ENCODE measurements at regions not wholly inside any gene's neighbourhood (a gene's known extent, or its start where the extent isn't known, plus 50 kb on each side); places are given as distances from the start of the nearest gene placed in this dataset.

DNA sequence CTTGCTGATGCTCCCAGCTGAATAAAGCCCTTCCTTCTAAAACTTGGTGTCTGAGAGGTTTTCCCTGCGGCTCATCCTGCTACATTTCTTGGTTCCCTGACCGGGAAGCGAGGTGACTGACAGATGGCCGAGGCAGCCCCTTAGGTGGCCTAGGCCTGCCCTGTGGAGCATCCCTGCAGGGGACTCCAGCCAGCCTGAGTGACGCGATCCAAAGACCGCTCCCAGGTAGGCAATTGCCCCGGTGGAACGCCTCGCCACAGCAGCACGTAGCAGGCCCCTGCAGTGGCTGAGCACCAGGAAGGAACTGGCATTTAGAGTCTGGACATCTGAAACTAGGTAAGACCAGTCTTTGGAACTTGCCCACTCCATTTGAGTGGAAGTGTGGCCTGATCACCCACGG is 139.6 kb downstream of the RELL1 start (continued):
- no peak for TF ChIP-seq CHD7 (IDR thresholded peaks at IDR 0.05; ENCODE audit: insufficient replicate concordance, low read length)
- no peak for TF ChIP-seq SP1 (IDR thresholded peaks at IDR 0.05; ENCODE audit: low read depth, low read length)
- TF ChIP-seq JUN (IDR thresholded peaks at IDR 0.05; ENCODE audit: low read depth, low read length) = no peak

All from H1 (cell line).